Keratinocyte (primary cell): ENCODE measurements at regions not wholly inside any gene's neighbourhood (a gene's known extent, or its start where the extent isn't known, plus 50 kb on each side); places are given as distances from the start of the nearest gene placed in this dataset.

Experiments used
- CTCF ChIP-seq, 3 experiments: IDR thresholded peaks in 1 of 3; conservative IDR thresholded peaks in 1 of 3; optimal IDR thresholded peaks in 1 of 3; 2 replicates in 2 of 3; 3 replicates in 1 of 3; pipeline versions ENCODE3 to v1.5.1; 2011; ENCODE audit warnings: low read length in 3 of 3, mild to moderate bottlenecking in 3 of 3, moderate library complexity in 2 of 3, control low read depth in 1 of 3, inconsistent platforms in 1 of 3; ENCODE audit not compliant: insufficient read depth in 2 of 3; ENCODE audit errors: extremely low read depth in 1 of 3
- EZH2 ChIP-seq: IDR thresholded peaks from one replicate; pipeline ENCODE4 v1.6.1; 2012; ENCODE audit warnings: inconsistent platforms, mild to moderate bottlenecking, low read length, moderate library complexity

DNA sequence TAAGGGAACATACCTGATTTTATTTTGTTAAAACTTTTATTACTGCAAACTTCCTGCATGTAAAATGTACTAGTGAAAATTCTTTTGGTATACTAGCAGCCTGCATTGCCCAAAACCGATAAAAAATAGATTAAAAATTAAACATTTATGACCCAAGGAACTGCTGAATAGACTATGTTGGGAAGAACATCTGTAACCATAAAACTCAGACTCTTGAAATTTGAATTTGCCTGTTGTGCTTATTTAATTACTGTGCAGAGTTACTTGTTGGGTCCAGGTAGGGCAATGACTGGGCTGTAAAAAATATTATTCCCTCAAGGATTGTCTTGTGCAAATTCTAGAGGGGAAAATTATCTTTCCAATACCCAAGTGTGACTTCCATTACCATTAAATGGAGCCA is 193.5 kb upstream of the PITRM1 start:
- no peak for TF ChIP-seq EZH2
- TF ChIP-seq CTCF (optimal IDR thresholded peaks at IDR 0.05 in 1 of 3, IDR thresholded peaks at IDR 0.05 in 1 of 3, conservative IDR thresholded peaks at IDR 0.05 in 1 of 3; ENCODE audit: extremely low read depth in 1 of 3, insufficient read depth in 2 of 3, low read length in 3 of 3): no peak
